ENCODE measurements at regions not wholly inside any gene's neighbourhood (a gene's known extent, or its start where the extent isn't known, plus 50 kb on each side); places are given as distances from the start of the nearest gene placed in this dataset.

GRCh38 chr2:144120487-144120886 is 399.4 kb downstream of the ZEB2 start:
- H3K9me3 ChIP-seq (ENCODE audit: control insufficient read depth, insufficient read depth, low read depth, low read length), result no peaks in the 10 kb centered on the region
- H3K27ac ChIP-seq (ENCODE audit: extremely low read depth, low read depth, low read length), result no peak overlapping the region
- no peaks in the 10 kb centered on the region for H3K36me3 ChIP-seq (ENCODE audit: control insufficient read depth in 2 of 2, insufficient read depth in 1 of 2, low read length in 2 of 2)
- H3K4me1 ChIP-seq (ENCODE audit: control insufficient read depth, insufficient read depth, low read length), result no peaks in the 10 kb centered on the region
- ChIA-PET CTCF (interaction anchor here (0.6 kb wide), 2 partner anchors 77 to 599 kb away, joined by 3 read pairs; no protein-coding TSS in a partner anchor), POLR2A (no interaction called here)
- no peak overlapping the region for H3K4me3 ChIP-seq (ENCODE audit: low read depth, low read length)
- TF ChIP-seq ZNF677 (tag by site-specific recombination; IDR thresholded peaks at IDR 0.05) (peak; percentile 78; the same call in 1 of the 2 replicates), KLF1 (tag by site-specific recombination; IDR thresholded peaks at IDR 0.05) (no peak)
- TF ChIP-seq, protein P1, sequence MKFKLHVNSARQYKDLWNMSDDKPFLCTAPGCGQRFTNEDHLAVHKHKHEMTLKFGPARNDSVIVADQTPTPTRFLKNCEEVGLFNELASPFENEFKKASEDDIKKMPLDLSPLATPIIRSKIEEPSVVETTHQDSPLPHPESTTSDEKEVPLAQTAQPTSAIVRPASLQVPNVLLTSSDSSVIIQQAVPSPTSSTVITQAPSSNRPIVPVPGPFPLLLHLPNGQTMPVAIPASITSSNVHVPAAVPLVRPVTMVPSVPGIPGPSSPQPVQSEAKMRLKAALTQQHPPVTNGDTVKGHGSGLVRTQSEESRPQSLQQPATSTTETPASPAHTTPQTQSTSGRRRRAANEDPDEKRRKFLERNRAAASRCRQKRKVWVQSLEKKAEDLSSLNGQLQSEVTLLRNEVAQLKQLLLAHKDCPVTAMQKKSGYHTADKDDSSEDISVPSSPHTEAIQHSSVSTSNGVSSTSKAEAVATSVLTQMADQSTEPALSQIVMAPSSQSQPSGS (tag by site-specific recombination; IDR thresholded peaks at IDR 0.05; ENCODE audit: low read depth), result no peak

DNA sequence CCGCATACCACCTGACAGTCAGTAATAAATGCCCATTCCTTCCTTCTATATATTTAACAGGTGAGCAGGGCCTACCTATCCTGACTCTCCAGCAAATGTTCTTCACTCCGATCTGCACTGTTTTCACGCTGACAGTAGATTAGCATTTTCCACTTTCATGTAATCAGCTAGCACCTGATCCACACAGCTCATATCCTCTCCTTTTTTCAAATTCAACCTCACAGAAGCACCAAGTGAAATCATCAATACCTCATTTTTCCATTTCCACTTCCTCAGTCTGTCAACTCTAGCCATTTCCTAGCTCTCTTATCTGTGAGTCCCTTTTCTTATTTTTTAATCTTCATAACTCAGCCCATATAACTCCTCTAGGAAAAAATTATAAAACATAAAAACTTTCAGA is 402.8 kb downstream of the ZEB2 start:
- CTCF ChIA-PET, result interaction anchor here (0.8 kb wide), 1 partner anchor 44 kb away, joined by 4 read pairs; no protein-coding TSS in a partner anchor
- no peak overlapping the region for H3K27ac ChIP-seq (ENCODE audit: extremely low read depth, low read depth, low read length)
- H3K9me3 ChIP-seq (ENCODE audit: control insufficient read depth, insufficient read depth, low read depth, low read length), result no peaks in the 10 kb centered on the region
- POLR2A ChIA-PET, result no interaction called here
- no peak overlapping the region for H3K4me3 ChIP-seq (ENCODE audit: low read depth, low read length)
- TF ChIP-seq, protein P2, sequence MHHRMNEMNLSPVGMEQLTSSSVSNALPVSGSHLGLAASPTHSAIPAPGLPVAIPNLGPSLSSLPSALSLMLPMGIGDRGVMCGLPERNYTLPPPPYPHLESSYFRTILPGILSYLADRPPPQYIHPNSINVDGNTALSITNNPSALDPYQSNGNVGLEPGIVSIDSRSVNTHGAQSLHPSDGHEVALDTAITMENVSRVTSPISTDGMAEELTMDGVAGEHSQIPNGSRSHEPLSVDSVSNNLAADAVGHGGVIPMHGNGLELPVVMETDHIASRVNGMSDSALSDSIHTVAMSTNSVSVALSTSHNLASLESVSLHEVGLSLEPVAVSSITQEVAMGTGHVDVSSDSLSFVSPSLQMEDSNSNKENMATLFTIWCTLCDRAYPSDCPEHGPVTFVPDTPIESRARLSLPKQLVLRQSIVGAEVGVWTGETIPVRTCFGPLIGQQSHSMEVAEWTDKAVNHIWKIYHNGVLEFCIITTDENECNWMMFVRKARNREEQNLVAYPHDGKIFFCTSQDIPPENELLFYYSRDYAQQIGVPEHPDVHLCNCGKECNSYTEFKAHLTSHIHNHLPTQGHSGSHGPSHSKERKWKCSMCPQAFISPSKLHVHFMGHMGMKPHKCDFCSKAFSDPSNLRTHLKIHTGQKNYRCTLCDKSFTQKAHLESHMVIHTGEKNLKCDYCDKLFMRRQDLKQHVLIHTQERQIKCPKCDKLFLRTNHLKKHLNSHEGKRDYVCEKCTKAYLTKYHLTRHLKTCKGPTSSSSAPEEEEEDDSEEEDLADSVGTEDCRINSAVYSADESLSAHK (tag by site-specific recombination; IDR thresholded peaks at IDR 0.05), result no peak
- no peak for TF ChIP-seq ZSCAN30 (tag by site-specific recombination; IDR thresholded peaks at IDR 0.05)
- TF ChIP-seq ZNF335 (tag by site-specific recombination; conservative IDR thresholded peaks at IDR 0.05), result no peak
- no peak for TF ChIP-seq ZNF707 (tag by site-specific recombination; IDR thresholded peaks at IDR 0.05)
- TF ChIP-seq ZNF704 (tag by site-specific recombination; IDR thresholded peaks at IDR 0.05), result no peak
- TF ChIP-seq ZNF223 (tag by site-specific recombination; IDR thresholded peaks at IDR 0.05), result no peak
- no peaks in the 10 kb centered on the region for H3K36me3 ChIP-seq (ENCODE audit: control insufficient read depth in 2 of 2, insufficient read depth in 1 of 2, low read length in 2 of 2)
- H3K4me1 ChIP-seq (ENCODE audit: control insufficient read depth, insufficient read depth, low read length), result 0 out of 2 replicates have a peak, but pooled peaks cover 2% of the 10 kb centered on the region

GRCh38 chr2:144115739-144116291 is 404.1 kb downstream of the ZEB2 start:
- no peak overlapping the region for H3K4me3 ChIP-seq (ENCODE audit: low read depth, low read length)
- H3K36me3 ChIP-seq (ENCODE audit: control insufficient read depth in 2 of 2, insufficient read depth in 1 of 2, low read length in 2 of 2), result no peaks in the 10 kb centered on the region
- POLR2A ChIA-PET, result no interaction called here
- H3K27ac ChIP-seq (ENCODE audit: extremely low read depth, low read depth, low read length), result no peak overlapping the region
- CTCF ChIA-PET, result no interaction called here
- no peaks in the 10 kb centered on the region for H3K9me3 ChIP-seq (ENCODE audit: control insufficient read depth, insufficient read depth, low read depth, low read length)
- H3K4me1 ChIP-seq (ENCODE audit: control insufficient read depth, insufficient read depth, low read length), result 0 out of 2 replicates have a peak, but pooled peaks cover 2% of the 10 kb centered on the region
- TF ChIP-seq ZBTB1 (tag by site-specific recombination; IDR thresholded peaks at IDR 0.05) (no peak), ZNF768 (tag by site-specific recombination; IDR thresholded peaks at IDR 0.05) (no peak), ZNF837 (tag by site-specific recombination; IDR thresholded peaks at IDR 0.05) (no peak), ZNF350 (tag by site-specific recombination; IDR thresholded peaks at IDR 0.05) (no peak), ZNF654 (tag by site-specific recombination; IDR thresholded peaks at IDR 0.05; ENCODE audit: low read depth) (no peak), ZBTB44 (tag by site-specific recombination; IDR thresholded peaks at IDR 0.05) (no peak), OSR2 (tag by site-specific recombination; IDR thresholded peaks at IDR 0.05) (no peak), ZSCAN23 (tag by site-specific recombination; IDR thresholded peaks at IDR 0.05) (no peak), ZNF157 (tag by site-specific recombination; IDR thresholded peaks at IDR 0.05) (no peak), GLIS1 (tag by site-specific recombination; IDR thresholded peaks at IDR 0.05) (no peak), FEZF1 (tag by site-specific recombination; IDR thresholded peaks at IDR 0.05) (no peak), OVOL3 (tag by site-specific recombination; IDR thresholded peaks at IDR 0.05) (no peak)
- TF ChIP-seq, protein P3, sequence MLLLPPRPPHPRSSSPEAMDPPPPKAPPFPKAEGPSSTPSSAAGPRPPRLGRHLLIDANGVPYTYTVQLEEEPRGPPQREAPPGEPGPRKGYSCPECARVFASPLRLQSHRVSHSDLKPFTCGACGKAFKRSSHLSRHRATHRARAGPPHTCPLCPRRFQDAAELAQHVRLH (tag by site-specific recombination; IDR thresholded peaks at IDR 0.05), result no peak
- TF ChIP-seq, protein P4, sequence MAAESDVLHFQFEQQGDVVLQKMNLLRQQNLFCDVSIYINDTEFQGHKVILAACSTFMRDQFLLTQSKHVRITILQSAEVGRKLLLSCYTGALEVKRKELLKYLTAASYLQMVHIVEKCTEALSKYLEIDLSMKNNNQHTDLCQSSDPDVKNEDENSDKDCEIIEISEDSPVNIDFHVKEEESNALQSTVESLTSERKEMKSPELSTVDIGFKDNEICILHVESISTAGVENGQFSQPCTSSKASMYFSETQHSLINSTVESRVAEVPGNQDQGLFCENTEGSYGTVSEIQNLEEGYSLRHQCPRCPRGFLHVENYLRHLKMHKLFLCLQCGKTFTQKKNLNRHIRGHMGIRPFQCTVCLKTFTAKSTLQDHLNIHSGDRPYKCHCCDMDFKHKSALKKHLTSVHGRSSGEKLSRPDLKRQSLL (tag by site-specific recombination; IDR thresholded peaks at IDR 0.05), result no peak
